ENCODE measurements at regions not wholly inside any gene's neighbourhood (a gene's known extent, or its start where the extent isn't known, plus 50 kb on each side); places are given as distances from the start of the nearest gene placed in this dataset.

DNA sequence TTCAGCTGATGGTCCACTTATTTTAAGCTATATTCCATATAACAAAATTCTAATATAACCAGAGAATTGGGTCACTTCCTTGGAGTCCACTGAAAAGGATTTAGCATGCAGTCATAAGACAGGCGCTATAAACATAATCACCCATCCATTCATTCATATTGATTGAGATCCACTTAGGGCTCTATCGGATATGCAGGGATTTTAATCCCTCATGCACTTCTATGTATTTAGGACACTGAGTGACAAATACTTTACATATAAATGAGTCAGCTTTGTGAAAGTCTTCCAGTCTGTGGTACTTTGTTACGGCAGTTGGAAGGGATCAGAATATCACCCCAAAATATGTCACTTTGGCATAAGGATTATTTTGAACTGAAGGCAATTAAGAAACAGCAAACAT lies 127.3 kb upstream of the ZNF608 start:
- DNase-seq (ENCODE audit: low read depth) = no peak
- no peak for TF ChIP-seq CTCF (conservative IDR thresholded peaks at IDR 0.05; ENCODE audit: control insufficient read depth, insufficient read depth, low read depth, low read length)
- no peak overlapping the region for H3K4me3 ChIP-seq (ENCODE audit: control insufficient read depth, low read depth, low read length)

DNA sequence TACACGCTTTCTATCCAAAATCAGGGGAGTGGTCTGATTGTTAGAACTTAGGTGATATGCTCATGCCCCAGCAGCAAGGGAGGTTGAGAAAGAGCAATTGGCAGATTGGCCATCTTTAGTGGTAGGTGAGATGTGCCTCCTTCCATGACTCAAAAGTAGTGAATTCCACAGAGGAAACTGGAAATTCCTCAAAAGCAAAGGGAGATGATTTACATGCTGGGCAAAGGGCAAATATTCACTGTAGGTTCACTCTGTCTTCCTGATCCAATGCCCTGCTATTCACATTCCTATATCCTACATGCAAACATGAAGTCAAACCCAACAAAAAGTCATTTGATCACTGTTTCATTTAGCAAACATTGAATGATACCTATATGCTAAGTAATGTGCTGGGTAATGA lies 130.1 kb upstream of the ZNF608 start:
- no peak overlapping the region for H3K4me3 ChIP-seq (ENCODE audit: control insufficient read depth, low read depth, low read length)
- TF ChIP-seq CTCF (conservative IDR thresholded peaks at IDR 0.05; ENCODE audit: control insufficient read depth, insufficient read depth, low read depth, low read length) = no peak
- DNase-seq (ENCODE audit: low read depth) = no peak

- no peak for DNase-seq (ENCODE audit: low read depth)
- TF ChIP-seq CTCF (conservative IDR thresholded peaks at IDR 0.05; ENCODE audit: control insufficient read depth, insufficient read depth, low read depth, low read length) = no peak
- H3K4me3 ChIP-seq (ENCODE audit: control insufficient read depth, low read depth, low read length) = no peak overlapping the region
Measured at GRCh38 chr5:124876983-124877382, 130.5 kb upstream of the ZNF608 start.

- TF ChIP-seq CTCF (conservative IDR thresholded peaks at IDR 0.05; ENCODE audit: control insufficient read depth, insufficient read depth, low read depth, low read length) = no peak
- H3K4me3 ChIP-seq (ENCODE audit: control insufficient read depth, low read depth, low read length) = no peak overlapping the region
Measured at GRCh38 chr5:124877501-124878146, 131.2 kb upstream of the ZNF608 start.

GRCh38 chr5:124878583-124879342 lies 132.3 kb upstream of the ZNF608 start:
- H3K4me3 ChIP-seq (ENCODE audit: control insufficient read depth, low read depth, low read length) = no peak overlapping the region
- no peak for TF ChIP-seq CTCF (conservative IDR thresholded peaks at IDR 0.05; ENCODE audit: control insufficient read depth, insufficient read depth, low read depth, low read length)
- no peak for DNase-seq (ENCODE audit: low read depth)

More at GRCh38 chr5:124877501-124878146, 131.2 kb upstream of the ZNF608 start:
- DNase-seq (ENCODE audit: low read depth) = no peak

DNA sequence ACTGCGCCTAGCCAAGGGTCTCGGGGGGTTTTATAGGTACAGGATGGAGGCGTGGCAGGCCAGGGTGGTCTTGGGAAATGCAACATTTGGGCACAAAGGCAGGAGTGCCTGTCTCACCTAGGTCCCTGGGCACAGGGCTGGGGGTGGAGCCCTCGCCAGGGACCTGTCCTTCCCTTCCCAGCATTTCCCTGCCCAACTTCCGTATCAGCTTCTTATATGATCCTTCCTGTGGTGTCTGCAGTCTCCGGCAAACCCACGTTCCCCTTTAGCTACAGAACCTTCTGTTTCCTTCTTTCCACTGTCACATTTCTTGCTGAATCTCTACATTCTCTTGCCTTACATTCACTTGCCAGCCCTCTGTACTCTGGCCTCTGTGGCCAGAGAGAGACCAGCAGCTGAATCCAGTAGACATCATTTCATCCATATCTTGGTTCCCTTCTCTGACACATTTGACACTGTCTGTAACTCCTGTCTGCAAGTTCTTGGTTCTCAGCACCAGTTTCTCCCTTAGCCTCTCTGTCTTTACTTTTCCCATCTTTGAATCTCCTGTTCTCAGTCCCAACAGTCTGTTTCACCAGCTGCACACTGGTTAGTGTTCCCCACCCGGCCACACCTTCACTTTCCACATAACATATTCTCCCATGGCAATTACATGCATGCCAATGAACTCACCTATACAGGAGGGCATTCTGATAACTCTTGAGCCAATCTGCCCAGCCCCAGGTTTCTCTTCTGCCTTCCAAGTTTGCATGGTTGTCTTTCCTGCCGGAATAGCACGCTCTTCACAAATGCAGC lies 134.7 kb upstream of the ZNF608 start:
- no peak overlapping the region for H3K4me3 ChIP-seq (ENCODE audit: control insufficient read depth, low read depth, low read length)
- TF ChIP-seq CTCF (conservative IDR thresholded peaks at IDR 0.05; ENCODE audit: control insufficient read depth, insufficient read depth, low read depth, low read length) = no peak
- DNase-seq (ENCODE audit: low read depth) = no peak

All from fibroblast of mammary gland (primary cell).